Calu3 (cell line): ENCODE measurements at regions not wholly inside any gene's neighbourhood (a gene's known extent, or its start where the extent isn't known, plus 50 kb on each side); places are given as distances from the start of the nearest gene placed in this dataset.

Experiments
- BruUV-seq: library from RNA; stranded (reverse); fragments of 400-500 nt; replicated peaks from 2 replicates; lab custom pipeline; 2021; lab: Mats Ljungman, UMichigan
- CTCF ChIA-PET: fragments of 300-600 bp; sonication (Branson Sonifier 250); formaldehyde crosslinking; loops from one replicate; lab custom pipeline; 2022; ENCODE audit warnings: antibody characterized with exemption; lab: Charles Lee
- DNase-seq: peaks from one replicate; pipeline ENCODE4 v3.0.0; 2022
- H3K27ac Mint-ChIP-seq: one replicate; pipeline ENCODE4 v1.8.0; 2022; ENCODE audit warnings: mixed read lengths; ENCODE audit not compliant: unreplicated experiment
- H3K27me3 Mint-ChIP-seq: one replicate; pipeline ENCODE4 v1.8.0; 2022; ENCODE audit warnings: mixed read lengths; ENCODE audit not compliant: unreplicated experiment
- H3K36me3 Mint-ChIP-seq: one replicate; pipeline ENCODE4 v1.8.0; 2022; ENCODE audit warnings: mild to moderate bottlenecking, moderate library complexity, mixed read lengths; ENCODE audit not compliant: insufficient read depth, unreplicated experiment
- H3K4me1 Mint-ChIP-seq: one replicate; pipeline ENCODE4 v1.8.0; 2022; ENCODE audit warnings: mild to moderate bottlenecking, low read depth, mixed read lengths; ENCODE audit not compliant: unreplicated experiment
- H3K4me3 Mint-ChIP-seq: one replicate; pipeline ENCODE4 v1.8.0; 2022; ENCODE audit warnings: mild to moderate bottlenecking, low read depth, moderate library complexity, mixed read lengths; ENCODE audit not compliant: unreplicated experiment
- H3K9me3 Mint-ChIP-seq: one replicate; pipeline ENCODE4 v1.8.0; 2022; ENCODE audit warnings: low read depth, mixed read lengths; ENCODE audit not compliant: unreplicated experiment
- CTCF ChIP-seq: fragments of 200-600 bp; IDR thresholded peaks from one replicate; pipeline ENCODE4 v1.8.0; 2022; ENCODE audit warnings: antibody characterized with exemption; ENCODE audit not compliant: unreplicated experiment
- intact Hi-C: fragments of 100-400 bp; cut with micrococcal nuclease; formaldehyde crosslinking; loops from one replicate; pipeline ENCODE4 v1.10.0; 2022; ENCODE audit not compliant: unreplicated experiment

- H3K4me1 Mint-ChIP-seq: peaks cover 12% of the 10 kb centered on the region
- no peak for DNase-seq
- no TSS peak for BruUV-seq
Observed at GRCh38 chr12:107356266-107356936, 263.1 kb upstream of the CRY1 start.

GRCh38 chr12:107356937-107357295, 263.6 kb upstream of the CRY1 start:
- Mint-ChIP-seq H3K27ac (no peak overlapping the region), H3K4me3 (no peak overlapping the region), H3K27me3 (peaks cover 35% of the 10 kb centered on the region), H3K36me3 (no peaks in the 10 kb centered on the region), H3K4me1 (peaks cover 7% of the 10 kb centered on the region), H3K9me3 (no peaks in the 10 kb centered on the region)
- intact Hi-C loops: no loop called here
- CTCF ChIA-PET: interaction anchor here (1.0 to 1.2 kb wide), 2 partner anchors 11 to 25 kb away, joined by 3 to 4 read pairs; no protein-coding TSS in a partner anchor
- DNase-seq: no peak
- no TSS peak for BruUV-seq
- no peak for TF ChIP-seq CTCF

More at GRCh38 chr12:107356266-107356936, 263.1 kb upstream of the CRY1 start:
- H3K27me3 Mint-ChIP-seq: peaks cover 35% of the 10 kb centered on the region
- no peak for TF ChIP-seq CTCF
- CTCF ChIA-PET: interaction anchor here (0.6 to 1.2 kb wide), 3 partner anchors 11 to 25 kb away, joined by 3 to 4 read pairs (median 3); no protein-coding TSS in a partner anchor
- H3K27ac Mint-ChIP-seq: no peak overlapping the region
- intact Hi-C loops: no loop called here
- no peaks in the 10 kb centered on the region for H3K9me3 Mint-ChIP-seq
- no peak overlapping the region for H3K4me3 Mint-ChIP-seq
- H3K36me3 Mint-ChIP-seq: no peaks in the 10 kb centered on the region

GRCh38 chr12:107359382-107359781, 266.0 kb upstream of the CRY1 start:
- BruUV-seq: no TSS peak
- intact Hi-C loops: no loop called here
- H3K4me1 Mint-ChIP-seq: no peaks in the 10 kb centered on the region
- H3K36me3 Mint-ChIP-seq: no peaks in the 10 kb centered on the region
- DNase-seq: no peak
- no peaks in the 10 kb centered on the region for H3K9me3 Mint-ChIP-seq
- no peak overlapping the region for H3K4me3 Mint-ChIP-seq
- H3K27ac Mint-ChIP-seq: no peak overlapping the region
- CTCF ChIA-PET: no interaction called here
- peaks cover 35% of the 10 kb centered on the region for H3K27me3 Mint-ChIP-seq
- TF ChIP-seq CTCF: no peak

GRCh38 chr12:107360033-107360432, 266.7 kb upstream of the CRY1 start:
- no peaks in the 10 kb centered on the region for H3K4me1 Mint-ChIP-seq
- intact Hi-C loops: no loop called here
- H3K9me3 Mint-ChIP-seq: no peaks in the 10 kb centered on the region
- CTCF ChIA-PET: no interaction called here
- no peak overlapping the region for H3K4me3 Mint-ChIP-seq
- no peak overlapping the region for H3K27ac Mint-ChIP-seq
- peaks cover 35% of the 10 kb centered on the region for H3K27me3 Mint-ChIP-seq
- BruUV-seq: no TSS peak
- TF ChIP-seq CTCF: no peak
- no peaks in the 10 kb centered on the region for H3K36me3 Mint-ChIP-seq
- no peak for DNase-seq
